Lower lobe of right lung (tissue), 2 donors: ENCODE measurements at regions not wholly inside any gene's neighbourhood (a gene's known extent, or its start where the extent isn't known, plus 50 kb on each side); places are given as distances from the start of the nearest gene placed in this dataset.

Source experiments
- ATAC-seq, 2 donors: fragments of 200-7000 bp; cut with Tn5 transposase; one replicate each; pipeline ENCODE4 v1.9.1; 2020 to 2022; ENCODE audit warnings: mild to moderate bottlenecking in 2 of 2, moderate library complexity in 2 of 2
- DNase-seq: peaks from one replicate; pipeline ENCODE4 v3.0.0-alpha.2; 2020
- H3K27ac ChIP-seq: fragments of 200-600 bp; one replicate; pipeline ENCODE4 v1.8.0; 2022
- H3K27me3 ChIP-seq: fragments of 200-600 bp; one replicate; pipeline ENCODE4 v1.8.0; 2022; ENCODE audit warnings: low read depth
- H3K36me3 ChIP-seq: fragments of 200-600 bp; one replicate; pipeline ENCODE4 v1.8.0; 2022; ENCODE audit warnings: mild to moderate bottlenecking
- H3K4me1 ChIP-seq: fragments of 200-600 bp; one replicate; pipeline ENCODE4 v1.8.0; 2022
- H3K4me3 ChIP-seq: fragments of 200-600 bp; one replicate; pipeline ENCODE4 v1.8.0; 2022; ENCODE audit warnings: mild to moderate bottlenecking
- H3K9me3 ChIP-seq: fragments of 200-600 bp; one replicate; pipeline ENCODE4 v1.8.0; 2022
- intact Hi-C: fragments of 100-400 bp; cut with DNase I; formaldehyde crosslinking; loops from one replicate; pipeline ENCODE4 v1.11.0; 2022
- TF ChIP-seq, protein P1 (sequence below): fragments of 200-600 bp; IDR thresholded peaks from one replicate; pipeline ENCODE4 v1.8.0; 2022; ENCODE audit warnings: antibody characterized with exemption, mild to moderate bottlenecking
- donor health status: DM: no; HTN: yes; CAD: no; lungs with severe emphysema.

DNA sequence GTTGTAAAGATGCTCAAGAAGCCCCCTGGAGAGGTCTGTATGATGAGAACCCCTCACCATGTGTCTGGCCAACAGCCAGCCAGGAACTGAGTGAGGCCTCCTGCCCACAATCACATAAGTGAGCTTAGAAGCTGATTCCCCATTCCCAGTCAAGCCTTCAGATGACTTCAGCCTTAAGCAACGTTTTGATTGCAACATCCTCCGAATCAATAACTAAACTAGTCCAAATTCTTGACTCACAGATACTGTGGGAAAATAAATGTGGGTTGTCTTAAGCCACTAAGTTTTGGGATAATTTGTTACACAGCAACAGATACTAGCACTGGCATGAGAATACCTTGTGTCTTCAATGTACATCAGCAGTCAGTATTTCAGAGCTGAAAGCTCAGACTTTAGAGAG lies 54.5 kb upstream of the HS3ST4 start:
- TF ChIP-seq, protein P1, sequence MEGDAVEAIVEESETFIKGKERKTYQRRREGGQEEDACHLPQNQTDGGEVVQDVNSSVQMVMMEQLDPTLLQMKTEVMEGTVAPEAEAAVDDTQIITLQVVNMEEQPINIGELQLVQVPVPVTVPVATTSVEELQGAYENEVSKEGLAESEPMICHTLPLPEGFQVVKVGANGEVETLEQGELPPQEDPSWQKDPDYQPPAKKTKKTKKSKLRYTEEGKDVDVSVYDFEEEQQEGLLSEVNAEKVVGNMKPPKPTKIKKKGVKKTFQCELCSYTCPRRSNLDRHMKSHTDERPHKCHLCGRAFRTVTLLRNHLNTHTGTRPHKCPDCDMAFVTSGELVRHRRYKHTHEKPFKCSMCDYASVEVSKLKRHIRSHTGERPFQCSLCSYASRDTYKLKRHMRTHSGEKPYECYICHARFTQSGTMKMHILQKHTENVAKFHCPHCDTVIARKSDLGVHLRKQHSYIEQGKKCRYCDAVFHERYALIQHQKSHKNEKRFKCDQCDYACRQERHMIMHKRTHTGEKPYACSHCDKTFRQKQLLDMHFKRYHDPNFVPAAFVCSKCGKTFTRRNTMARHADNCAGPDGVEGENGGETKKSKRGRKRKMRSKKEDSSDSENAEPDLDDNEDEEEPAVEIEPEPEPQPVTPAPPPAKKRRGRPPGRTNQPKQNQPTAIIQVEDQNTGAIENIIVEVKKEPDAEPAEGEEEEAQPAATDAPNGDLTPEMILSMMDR, result no peak
- H3K4me3 ChIP-seq, result no peak overlapping the region
- intact Hi-C loops, result no loop called here
- no peaks in the 10 kb centered on the region for H3K27me3 ChIP-seq
- DNase-seq (no peak), ATAC-seq (no peak)
- no peaks in the 10 kb centered on the region for H3K4me1 ChIP-seq
- H3K36me3 ChIP-seq, result no peaks in the 10 kb centered on the region
- H3K27ac ChIP-seq, result no peak overlapping the region
- no peaks in the 10 kb centered on the region for H3K9me3 ChIP-seq

DNA sequence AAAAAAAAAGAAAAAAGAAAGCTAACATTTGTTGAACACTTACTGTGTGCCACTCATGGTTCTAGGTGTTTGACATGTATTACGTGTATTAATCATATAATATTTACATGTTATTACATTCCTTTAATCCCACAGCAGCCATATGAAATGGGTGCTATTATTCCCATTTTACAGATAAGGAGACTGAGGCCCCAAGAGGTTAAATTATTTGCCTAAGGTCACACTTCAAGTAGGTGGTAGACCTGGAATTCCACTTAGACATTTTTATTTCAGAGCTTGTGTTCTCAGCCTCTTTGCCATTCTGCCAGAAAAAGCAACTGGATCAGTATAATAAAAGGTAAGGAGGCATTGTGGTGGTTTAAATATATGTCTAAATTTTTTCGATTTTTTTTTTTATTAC lies 55.1 kb upstream of the HS3ST4 start:
- TF ChIP-seq, protein P1, result no peak
- Histone ChIP-seq H3K36me3 (no peaks in the 10 kb centered on the region), H3K9me3 (no peaks in the 10 kb centered on the region), H3K4me1 (no peaks in the 10 kb centered on the region), H3K27me3 (no peaks in the 10 kb centered on the region), H3K27ac (no peak overlapping the region), H3K4me3 (no peak overlapping the region)
- no peak for ATAC-seq
- no peak for DNase-seq
- intact Hi-C loops, result no loop called here

DNA sequence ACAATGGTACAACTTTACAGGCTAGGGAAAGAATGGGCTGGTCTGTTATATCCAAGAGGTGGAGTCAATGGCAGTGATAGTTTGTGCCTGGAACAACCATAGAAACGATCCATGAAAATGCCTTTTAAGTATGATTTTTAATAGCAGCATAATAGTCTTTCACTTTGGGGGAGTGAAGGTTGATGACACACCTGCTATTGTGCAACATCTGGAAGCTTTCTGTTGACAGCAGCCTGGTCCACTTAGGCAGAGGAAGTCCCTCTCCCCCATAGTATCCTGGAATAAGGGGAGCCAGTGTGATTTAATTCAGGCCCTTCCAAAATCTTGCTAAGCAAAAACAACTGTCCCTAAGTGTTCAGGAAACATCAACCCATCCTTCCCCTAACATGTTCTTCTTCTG lies 56.3 kb upstream of the HS3ST4 start:
- TF ChIP-seq, protein P1, result no peak
- intact Hi-C loops, result no loop called here

DNA sequence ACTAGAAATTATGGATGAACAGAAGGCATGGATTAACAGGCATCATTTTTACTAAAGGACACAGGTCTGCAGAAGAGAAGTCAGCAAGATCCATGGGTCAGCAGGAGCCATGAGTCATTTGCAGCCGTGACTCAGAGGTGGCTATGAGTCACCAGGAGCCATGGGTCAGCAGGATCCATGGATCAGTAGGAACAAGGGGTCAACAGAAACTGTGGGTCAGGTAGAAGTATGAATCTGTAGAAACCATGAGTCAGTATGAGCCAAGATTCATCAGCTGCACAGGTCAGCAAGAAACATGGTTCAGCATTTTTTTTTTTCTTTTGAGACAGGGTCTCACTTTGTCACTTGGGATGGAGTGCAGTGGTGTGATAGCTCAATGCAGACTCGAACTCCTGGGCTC lies 58.2 kb upstream of the HS3ST4 start:
- TF ChIP-seq, protein P1, result no peak
- Histone ChIP-seq H3K36me3 (no peaks in the 10 kb centered on the region), H3K27me3 (no peaks in the 10 kb centered on the region), H3K4me1 (no peaks in the 10 kb centered on the region), H3K4me3 (no peak overlapping the region), H3K9me3 (no peaks in the 10 kb centered on the region), H3K27ac (no peak overlapping the region)
- DNase-seq (no peak), ATAC-seq (no peak)
- intact Hi-C loops, result no loop called here

More for the DNA sequence above, 56.3 kb upstream of the HS3ST4 start:
- no peaks in the 10 kb centered on the region for H3K36me3 ChIP-seq
- no peaks in the 10 kb centered on the region for H3K4me1 ChIP-seq
- ATAC-seq, result no peak
- no peaks in the 10 kb centered on the region for H3K9me3 ChIP-seq
- H3K4me3 ChIP-seq, result no peak overlapping the region
- no peaks in the 10 kb centered on the region for H3K27me3 ChIP-seq
- no peak for DNase-seq
- H3K27ac ChIP-seq, result no peak overlapping the region

DNA sequence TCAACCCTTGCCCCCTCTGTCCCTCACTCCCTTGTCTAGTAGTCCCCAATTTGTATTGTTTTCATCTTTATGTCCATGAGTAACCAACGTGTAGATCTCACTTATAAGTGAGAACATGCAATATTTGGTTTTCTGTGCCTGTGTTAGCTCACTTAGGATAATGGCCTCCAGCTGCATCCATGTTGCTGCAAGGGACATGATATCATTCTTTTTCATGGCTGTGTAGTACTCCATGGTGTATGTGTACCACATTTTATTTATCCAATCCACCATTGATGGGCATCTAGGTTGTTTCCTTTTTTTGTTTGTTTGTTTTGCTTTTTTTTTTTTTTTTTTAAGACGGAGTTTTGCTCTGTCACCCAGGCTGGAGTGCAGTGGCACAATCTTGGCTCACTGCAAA lies 63.0 kb upstream of the HS3ST4 start:
- Histone ChIP-seq H3K27me3 (no peaks in the 10 kb centered on the region), H3K4me3 (no peak overlapping the region), H3K9me3 (peaks cover 8% of the 10 kb centered on the region), H3K36me3 (no peaks in the 10 kb centered on the region), H3K27ac (no peak overlapping the region), H3K4me1 (no peaks in the 10 kb centered on the region)
- DNase-seq (no peak), ATAC-seq (no peak)
- TF ChIP-seq, protein P1, result no peak
- intact Hi-C loops, result no loop called here

DNA sequence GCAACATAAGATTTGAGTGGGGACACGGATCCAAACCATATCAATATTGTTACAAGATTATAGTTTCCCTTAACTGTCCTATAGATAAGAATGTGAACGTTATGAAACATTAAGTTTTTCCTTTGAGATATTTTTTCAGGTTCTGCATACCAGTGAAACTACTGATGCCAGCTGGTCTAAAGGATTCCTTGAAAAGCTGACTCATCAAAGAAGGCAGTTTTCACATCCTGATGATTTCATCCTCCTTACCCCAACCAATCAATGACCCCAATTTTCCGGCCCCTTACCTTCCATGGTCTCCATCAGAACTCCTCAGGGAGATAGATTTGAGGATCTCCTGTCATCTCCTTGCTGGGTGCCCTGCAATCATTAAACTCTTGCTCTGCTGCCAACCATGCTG lies 64.1 kb upstream of the HS3ST4 start:
- Histone ChIP-seq H3K36me3 (no peaks in the 10 kb centered on the region), H3K27me3 (no peaks in the 10 kb centered on the region), H3K27ac (no peak overlapping the region), H3K9me3 (peaks cover 8% of the 10 kb centered on the region), H3K4me3 (no peak overlapping the region), H3K4me1 (no peaks in the 10 kb centered on the region)
- DNase-seq (no peak), ATAC-seq (no peak)
- intact Hi-C loops, result no loop called here
- TF ChIP-seq, protein P1, result no peak
